GM12878 (cell line): ENCODE measurements at regions not wholly inside any gene's neighbourhood (a gene's known extent, or its start where the extent isn't known, plus 50 kb on each side); places are given as distances from the start of the nearest gene placed in this dataset.

ENCODE experiments used
- CREB1 ChIP-seq: IDR thresholded peaks from 2 replicates; pipeline ENCODE4 v1.6.1; 2012; ENCODE audit warnings: low read depth, mild to moderate bottlenecking, inconsistent platforms
- CTCF ChIP-seq, 3 experiments: IDR thresholded peaks in 2 of 3; conservative IDR thresholded peaks in 1 of 3; 2 replicates each; pipeline ENCODE4 v1.5.1; 2011; ENCODE audit warnings: low read depth in 3 of 3, low read length in 3 of 3, mild to moderate bottlenecking in 3 of 3, control low read depth in 2 of 3, moderate library complexity in 2 of 3, inconsistent platforms in 1 of 3, mixed read lengths in 1 of 3; ENCODE audit not compliant: control insufficient read depth in 2 of 3, insufficient read depth in 1 of 3; ENCODE audit errors: extremely low read depth in 1 of 3
- EZH2 ChIP-seq: IDR thresholded peaks from 2 replicates; pipeline ENCODE4 v1.6.1; 2012; ENCODE audit warnings: low read depth, mild to moderate bottlenecking, control low read depth, inconsistent platforms, low read length, borderline replicate concordance; ENCODE audit not compliant: control insufficient read depth
- JUND ChIP-seq: IDR thresholded peaks from 2 replicates; pipeline ENCODE4 v1.6.1; 2012; ENCODE audit warnings: low read depth, mild to moderate bottlenecking, low read length, improper control_type of control experiment, moderate library complexity
- MYC ChIP-seq: IDR thresholded peaks from 2 replicates; pipeline ENCODE4 v1.6.1; 2011; ENCODE audit warnings: mild to moderate bottlenecking, low read length, moderate library complexity, inconsistent platforms; ENCODE audit not compliant: insufficient read depth, insufficient replicate concordance, insufficient read length, severe bottlenecking
- POLR2AphosphoS5 ChIP-seq: IDR thresholded peaks from 2 replicates; pipeline ENCODE4 v1.6.1; 2011; ENCODE audit warnings: mild to moderate bottlenecking, low read length, inconsistent platforms
- RBBP5 ChIP-seq: fragments of 200-600 bp; sonication (generic); conservative IDR thresholded peaks from 2 replicates; pipeline ENCODE4 v1.6.1; 2016
- SMARCA5 ChIP-seq: fragments of 450-650 bp; IDR thresholded peaks from 2 replicates; pipeline ENCODE4 v1.6.1; 2017; ENCODE audit warnings: mild to moderate bottlenecking
- SP1 ChIP-seq: IDR thresholded peaks from one replicate; pipeline ENCODE4 v1.6.1; 2011; ENCODE audit warnings: low read depth, low read length
- SREBF1 ChIP-seq: IDR thresholded peaks from 2 replicates; pipeline ENCODE4 v1.6.1; 2012; ENCODE audit warnings: mild to moderate bottlenecking, low read length
- YY1 ChIP-seq: IDR thresholded peaks from 2 replicates; pipeline ENCODE4 v1.6.1; 2011; ENCODE audit warnings: low read depth, mild to moderate bottlenecking, low read length
- ZBTB40 ChIP-seq: fragments of 450-650 bp; IDR thresholded peaks from 2 replicates; pipeline ENCODE4 v1.6.1; 2016; ENCODE audit warnings: mild to moderate bottlenecking, moderate library complexity, borderline replicate concordance
- ZNF207 ChIP-seq: fragments of 450-650 bp; IDR thresholded peaks from 2 replicates; pipeline ENCODE4 v1.6.1; 2014; ENCODE audit warnings: antibody characterized with exemption, mild to moderate bottlenecking, borderline replicate concordance
- TF ChIP-seq, protein P1 (sequence below): fragments of 450-650 bp; formaldehyde crosslinking; IDR thresholded peaks from 2 replicates; pipeline ENCODE4 v1.4.0; 2020; ENCODE audit warnings: mild to moderate bottlenecking, moderate library complexity

DNA sequence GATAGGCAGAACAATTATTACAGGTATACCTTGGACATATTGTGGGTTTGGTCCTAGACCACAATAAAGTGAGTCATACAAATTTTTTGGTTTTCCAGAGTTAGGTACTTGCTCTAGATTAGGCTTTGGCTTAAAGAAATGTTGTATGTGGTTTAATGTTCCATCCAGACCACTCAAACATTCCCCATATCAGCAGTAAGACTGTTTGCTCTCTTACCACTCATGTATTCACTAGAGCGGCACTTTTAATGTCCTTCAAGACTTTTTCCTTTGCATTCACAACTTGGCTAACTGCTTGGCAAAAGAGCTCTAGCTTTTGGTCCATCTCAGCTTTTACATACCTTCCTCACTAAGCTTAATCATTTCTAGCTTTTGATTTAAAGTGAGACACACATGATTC, 250.5 kb upstream of the SETMAR start:
- TF ChIP-seq JUND (no peak), CTCF (IDR thresholded peaks at IDR 0.05 in 2 of 3, conservative IDR thresholded peaks at IDR 0.05 in 1 of 3; ENCODE audit: control insufficient read depth in 2 of 3, extremely low read depth in 1 of 3, insufficient read depth in 1 of 3, low read depth in 3 of 3, low read length in 3 of 3) (no peak), MYC (no peak), YY1 (no peak), ZNF207 (no peak), SMARCA5 (no peak), SREBF1 (no peak), EZH2 (no peak), SP1 (no peak), ZBTB40 (no peak), RBBP5 (no peak), POLR2AphosphoS5 (no peak), CREB1 (no peak)
- TF ChIP-seq, protein P1, sequence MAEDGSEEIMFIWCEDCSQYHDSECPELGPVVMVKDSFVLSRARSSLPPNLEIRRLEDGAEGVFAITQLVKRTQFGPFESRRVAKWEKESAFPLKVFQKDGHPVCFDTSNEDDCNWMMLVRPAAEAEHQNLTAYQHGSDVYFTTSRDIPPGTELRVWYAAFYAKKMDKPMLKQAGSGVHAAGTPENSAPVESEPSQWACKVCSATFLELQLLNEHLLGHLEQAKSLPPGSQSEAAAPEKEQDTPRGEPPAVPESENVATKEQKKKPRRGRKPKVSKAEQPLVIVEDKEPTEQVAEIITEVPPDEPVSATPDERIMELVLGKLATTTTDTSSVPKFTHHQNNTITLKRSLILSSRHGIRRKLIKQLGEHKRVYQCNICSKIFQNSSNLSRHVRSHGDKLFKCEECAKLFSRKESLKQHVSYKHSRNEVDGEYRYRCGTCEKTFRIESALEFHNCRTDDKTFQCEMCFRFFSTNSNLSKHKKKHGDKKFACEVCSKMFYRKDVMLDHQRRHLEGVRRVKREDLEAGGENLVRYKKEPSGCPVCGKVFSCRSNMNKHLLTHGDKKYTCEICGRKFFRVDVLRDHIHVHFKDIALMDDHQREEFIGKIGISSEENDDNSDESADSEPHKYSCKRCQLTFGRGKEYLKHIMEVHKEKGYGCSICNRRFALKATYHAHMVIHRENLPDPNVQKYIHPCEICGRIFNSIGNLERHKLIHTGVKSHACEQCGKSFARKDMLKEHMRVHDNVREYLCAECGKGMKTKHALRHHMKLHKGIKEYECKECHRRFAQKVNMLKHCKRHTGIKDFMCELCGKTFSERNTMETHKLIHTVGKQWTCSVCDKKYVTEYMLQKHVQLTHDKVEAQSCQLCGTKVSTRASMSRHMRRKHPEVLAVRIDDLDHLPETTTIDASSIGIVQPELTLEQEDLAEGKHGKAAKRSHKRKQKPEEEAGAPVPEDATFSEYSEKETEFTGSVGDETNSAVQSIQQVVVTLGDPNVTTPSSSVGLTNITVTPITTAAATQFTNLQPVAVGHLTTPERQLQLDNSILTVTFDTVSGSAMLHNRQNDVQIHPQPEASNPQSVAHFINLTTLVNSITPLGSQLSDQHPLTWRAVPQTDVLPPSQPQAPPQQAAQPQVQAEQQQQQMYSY (CRISPR knock-in tag) = no peak
